ENCODE measurements at regions not wholly inside any gene's neighbourhood (a gene's known extent, or its start where the extent isn't known, plus 50 kb on each side); places are given as distances from the start of the nearest gene placed in this dataset.

- Histone ChIP-seq H3K36me3 (replicated peaks in 1 of 2; ENCODE audit: control insufficient read depth in 1 of 2, insufficient read depth in 2 of 2, low read length in 2 of 2) (no peaks in the 10 kb centered on the region), H3K4me1 (ENCODE audit: control insufficient read depth in 1 of 2, insufficient read depth in 2 of 2, low read length in 2 of 2) (peaks cover 8 to 12% of the 10 kb centered on the region in 2 donors), H3K27me3 (ENCODE audit: control insufficient read depth in 2 of 2, insufficient read depth in 2 of 2, low read length in 2 of 2) (no peaks in the 10 kb centered on the region), H3K4me2 (replicated peaks; ENCODE audit: extremely low read depth, low read length, poor library complexity, severe bottlenecking) (no peak overlapping the region), H2AFZ (ENCODE audit: insufficient read depth, low read depth, low read length, poor library complexity, severe bottlenecking) (no peak overlapping the region), H3K27ac (ENCODE audit: low read depth in 1 of 2, low read length in 2 of 2) (no peak overlapping the region), H3K4me3 (replicated peaks in 1 of 3; ENCODE audit: low read depth in 2 of 3, low read length in 3 of 3) (no peak overlapping the region), H3K9me3 (replicated peaks in 1 of 2; ENCODE audit: control insufficient read depth in 1 of 2, insufficient read depth in 1 of 2, low read length in 2 of 2) (no peaks in the 10 kb centered on the region), H4K20me1 (ENCODE audit: insufficient read depth, low read length) (no peaks in the 10 kb centered on the region), H3K79me2 (ENCODE audit: insufficient read depth, low read length) (no peaks in the 10 kb centered on the region), H3K9ac (ENCODE audit: insufficient read depth, low read length, poor library complexity, severe bottlenecking) (no peak overlapping the region)
- DNase-seq, result no peak
- no peak overlapping the region for H3K4me3 Mint-ChIP-seq
- no peak for TF ChIP-seq CTCF (IDR thresholded peaks at IDR 0.05)
- H3K4me1 Mint-ChIP-seq, result peaks cover 16% of the 10 kb centered on the region
- peaks cover 0 to 2% of the 10 kb centered on the region in 2 donors for H3K36me3 Mint-ChIP-seq
- H3K27me3 Mint-ChIP-seq (ENCODE audit: low read depth in 3 of 3), result peaks cover 2 to 3% (median 3%) of the 10 kb centered on the region in 3 donors
- 0% methylated on average over 1 of the region's 3 CpGs for WGBS (ENCODE audit: insufficient coverage)
- H3K9me3 Mint-ChIP-seq, result peaks cover 0 to 3% (median 2%) of the 10 kb centered on the region in 7 donors
- H3K27ac Mint-ChIP-seq, result no peak overlapping the region
- intact Hi-C loops (cut with micrococcal nuclease), result no loop called here
Measured at GRCh38 chr6:6486595-6486994, 101.9 kb upstream of the LY86 start.

GRCh38 chr6:6491761-6492160, 96.8 kb upstream of the LY86 start:
- H3K27ac Mint-ChIP-seq, result peak overlapping the region in 1 of 7 donors; percentile 22
- Histone ChIP-seq H3K79me2 (ENCODE audit: insufficient read depth, low read length) (no peaks in the 10 kb centered on the region), H3K4me3 (replicated peaks in 1 of 3; ENCODE audit: low read depth in 2 of 3, low read length in 3 of 3) (no peak overlapping the region), H3K9me3 (replicated peaks in 1 of 2; ENCODE audit: control insufficient read depth in 1 of 2, insufficient read depth in 1 of 2, low read length in 2 of 2) (no peaks in the 10 kb centered on the region), H3K9ac (ENCODE audit: insufficient read depth, low read length, poor library complexity, severe bottlenecking) (no peak overlapping the region), H3K27ac (ENCODE audit: low read depth in 1 of 2, low read length in 2 of 2) (no peak overlapping the region), H4K20me1 (ENCODE audit: insufficient read depth, low read length) (no peaks in the 10 kb centered on the region), H3K27me3 (ENCODE audit: control insufficient read depth in 2 of 2, insufficient read depth in 2 of 2, low read length in 2 of 2) (no peaks in the 10 kb centered on the region), H3K4me1 (ENCODE audit: control insufficient read depth in 1 of 2, insufficient read depth in 2 of 2, low read length in 2 of 2) (peaks cover 32 to 49% of the 10 kb centered on the region in 2 donors), H2AFZ (ENCODE audit: insufficient read depth, low read depth, low read length, poor library complexity, severe bottlenecking) (peak overlapping the region; percentile 36), H3K4me2 (replicated peaks; ENCODE audit: extremely low read depth, low read length, poor library complexity, severe bottlenecking) (no peak overlapping the region), H3K36me3 (replicated peaks in 1 of 2; ENCODE audit: control insufficient read depth in 1 of 2, insufficient read depth in 2 of 2, low read length in 2 of 2) (no peaks in the 10 kb centered on the region)
- TF ChIP-seq CTCF (IDR thresholded peaks at IDR 0.05), result no peak
- peaks cover 0 to 3% (median 0%) of the 10 kb centered on the region in 7 donors for H3K9me3 Mint-ChIP-seq
- no peak overlapping the region for H3K4me3 Mint-ChIP-seq
- intact Hi-C loops (cut with micrococcal nuclease), result loop anchor here in 1 of 2 donors (10.0 kb wide), 1 partner anchor 157 kb away; no protein-coding TSS in a partner anchor
- no peak for DNase-seq
- H3K36me3 Mint-ChIP-seq, result peaks cover 0 to 2% of the 10 kb centered on the region in 2 donors
- peaks cover 0 to 4% (median 3%) of the 10 kb centered on the region in 3 donors for H3K27me3 Mint-ChIP-seq (ENCODE audit: low read depth in 3 of 3)
- WGBS (ENCODE audit: insufficient coverage), result 77% methylated on average over 3 of the region's 4 CpGs
- H3K4me1 Mint-ChIP-seq, result peaks cover 42% of the 10 kb centered on the region

Measured in CD14-positive monocyte (primary cell).